ENCODE measurements at regions not wholly inside any gene's neighbourhood (a gene's known extent, or its start where the extent isn't known, plus 50 kb on each side); places are given as distances from the start of the nearest gene placed in this dataset.

DNA sequence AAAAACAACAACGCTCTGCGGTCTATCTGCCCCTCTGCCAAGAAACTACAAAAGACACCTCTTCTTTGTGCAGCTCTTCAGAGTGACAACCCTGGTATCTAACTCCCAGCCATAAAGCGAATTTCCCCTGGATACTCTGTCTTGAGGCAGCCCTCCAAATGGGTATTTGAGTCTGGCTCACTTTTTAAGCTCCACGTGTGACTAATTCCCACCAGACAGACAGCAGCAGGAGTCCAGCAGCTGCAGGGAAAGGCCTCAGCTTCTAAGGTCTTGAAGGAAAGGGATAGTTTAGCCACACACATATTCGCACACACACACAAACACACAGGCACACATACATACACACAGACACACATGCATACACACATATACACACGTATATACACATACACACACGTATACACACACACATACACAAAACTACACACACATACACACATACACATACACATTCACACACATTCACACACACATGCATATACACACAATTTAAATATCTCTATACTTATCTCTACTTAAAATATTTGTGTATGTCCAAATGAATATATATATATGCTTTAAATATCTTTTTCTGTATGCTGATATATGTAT is 188.8 kb downstream of the TSHZ3 start:
- peak; percentile 54 to 84 (median 59) for DNase-seq

DNA sequence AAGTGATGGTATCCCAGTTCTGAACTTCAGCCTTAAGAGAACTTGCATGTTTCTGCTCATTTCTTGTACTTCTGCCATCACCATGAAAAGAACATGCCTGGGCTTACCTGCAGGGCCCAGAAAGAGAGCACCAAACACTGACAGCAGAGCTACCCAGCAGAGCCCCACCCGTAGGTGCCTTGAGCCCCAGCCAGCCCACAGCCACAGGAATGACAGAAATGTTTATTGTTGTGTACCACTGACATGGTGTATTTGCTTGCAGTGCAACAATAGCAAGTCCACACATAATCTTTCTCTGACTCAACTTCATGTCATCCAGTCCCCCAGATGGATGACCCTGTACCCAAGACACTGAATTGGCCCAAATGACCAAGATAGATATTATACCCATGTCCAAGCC is 195.2 kb downstream of the TSHZ3 start:
- DNase-seq = no peak

- no peak for DNase-seq
These were observed 196.3 kb downstream of the TSHZ3 start for GRCh38 chr19:31152906-31153305.

DNA sequence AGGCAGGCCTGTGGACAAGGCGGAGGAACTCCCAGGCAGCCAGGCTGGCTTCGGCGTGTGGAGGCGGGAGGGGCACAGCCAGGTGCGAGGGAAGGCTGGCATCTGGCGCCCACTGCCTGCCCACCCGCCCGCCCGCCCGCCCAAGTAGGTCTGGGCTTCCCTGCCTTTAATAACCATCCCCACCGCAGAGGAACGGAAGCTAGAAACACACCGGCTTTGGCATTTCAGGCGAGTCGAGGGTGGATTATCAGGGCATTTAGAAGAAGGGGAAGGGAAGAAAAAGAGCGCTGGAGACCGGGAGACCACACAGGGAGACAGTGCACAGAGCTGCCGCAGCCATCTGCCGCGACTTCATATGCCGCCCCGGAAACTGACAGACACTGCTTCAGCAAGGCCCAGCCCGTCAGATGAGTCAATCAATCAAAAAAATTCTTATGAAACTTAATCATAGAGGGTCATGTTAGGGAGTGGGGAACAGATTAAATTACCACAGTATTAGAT is 199.7 kb downstream of the TSHZ3 start:
- peak in 1 of 3 donors; percentile 54 for DNase-seq

DNA sequence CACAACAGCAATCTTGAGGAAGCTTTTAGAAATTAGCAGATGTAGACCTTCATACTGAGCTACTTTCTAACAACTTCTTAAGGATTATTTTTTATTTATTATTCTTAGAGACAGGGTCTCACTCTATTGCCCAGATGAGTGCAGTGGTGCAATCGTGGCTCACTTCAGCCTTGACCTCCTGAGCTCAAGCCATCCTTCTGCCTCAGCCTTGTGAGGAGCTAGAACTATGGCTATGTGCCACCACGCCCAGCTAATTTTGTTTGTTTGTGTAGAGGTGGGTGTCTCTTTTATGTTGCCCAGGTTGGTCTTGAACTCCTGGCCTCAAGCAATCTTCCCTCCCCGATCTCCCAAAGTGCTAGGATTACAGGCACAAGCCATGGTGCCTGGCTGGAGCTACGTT is 200.6 kb downstream of the TSHZ3 start:
- no peak for DNase-seq

DNA sequence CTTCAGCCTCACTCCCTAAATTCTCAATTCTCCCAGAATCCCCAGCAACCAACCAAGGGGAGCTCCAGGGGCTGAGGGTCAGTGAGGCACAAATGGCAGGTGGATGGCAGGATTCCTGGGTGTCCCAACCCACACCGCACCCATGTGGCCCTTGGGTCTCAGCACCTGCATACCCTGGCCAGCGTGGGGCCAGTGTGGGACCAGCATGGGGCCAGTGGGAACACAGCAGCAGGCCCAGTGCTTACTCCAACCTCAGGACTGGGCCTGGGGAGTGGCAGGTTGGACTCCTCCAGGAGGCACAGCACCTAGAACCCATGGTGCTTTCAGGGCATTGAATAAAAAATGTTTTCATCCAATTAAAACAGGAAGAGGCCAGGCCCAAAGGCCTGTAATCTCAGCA is 202.0 kb downstream of the TSHZ3 start:
- no peak for DNase-seq

DNA sequence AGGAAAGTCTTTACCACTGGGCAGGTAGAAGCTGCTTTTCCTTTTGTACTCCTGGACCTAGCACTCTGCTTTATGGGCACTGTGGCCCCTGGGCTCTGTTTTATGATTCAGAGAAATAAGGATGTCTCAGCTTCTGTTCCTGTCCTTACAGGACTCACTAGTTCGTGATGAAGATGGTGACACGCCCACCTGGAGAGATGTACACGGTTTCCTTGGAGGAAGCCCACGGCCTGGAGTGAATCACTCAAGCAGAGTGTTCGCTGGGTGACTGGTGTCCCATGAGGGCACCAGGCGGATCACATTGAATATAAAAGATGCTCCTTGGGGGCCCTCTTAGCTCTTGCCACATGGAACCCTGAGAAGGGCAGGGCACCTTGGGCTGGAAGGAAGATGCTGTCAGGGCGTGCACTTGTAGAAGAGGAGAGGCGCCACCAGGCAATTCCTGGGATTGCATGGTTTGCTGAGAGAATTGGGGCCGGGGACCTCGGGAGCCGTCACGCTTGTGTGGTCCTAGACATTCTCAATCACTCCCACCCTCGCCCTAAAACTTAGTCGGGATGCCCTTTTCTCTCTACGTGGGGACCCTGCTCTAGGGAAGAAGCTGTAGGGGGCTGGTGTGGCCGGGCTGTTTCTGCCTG is 202.6 kb downstream of the TSHZ3 start:
- no peak for DNase-seq

DNA sequence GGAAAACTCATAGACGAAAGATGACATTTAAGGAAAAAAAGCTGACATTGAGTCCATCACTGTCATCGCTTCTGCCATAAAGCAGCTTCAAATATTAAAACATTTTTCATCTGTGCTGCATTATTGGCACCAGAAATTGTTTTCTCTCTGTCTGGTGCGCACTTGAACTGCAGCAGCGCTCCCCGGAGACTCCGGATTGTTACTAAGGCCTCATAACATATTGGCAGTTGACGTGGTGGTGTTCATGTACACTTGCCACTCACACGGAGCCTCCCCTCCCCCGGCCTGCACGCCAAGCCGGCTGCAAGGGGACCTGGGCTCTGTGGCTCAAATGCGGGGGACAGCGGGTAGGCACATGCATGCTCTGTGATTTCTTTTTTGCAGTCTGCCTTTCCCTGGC is 203.2 kb downstream of the TSHZ3 start:
- DNase-seq = peak in 2 of 3 donors; percentile 36 to 61

DNA sequence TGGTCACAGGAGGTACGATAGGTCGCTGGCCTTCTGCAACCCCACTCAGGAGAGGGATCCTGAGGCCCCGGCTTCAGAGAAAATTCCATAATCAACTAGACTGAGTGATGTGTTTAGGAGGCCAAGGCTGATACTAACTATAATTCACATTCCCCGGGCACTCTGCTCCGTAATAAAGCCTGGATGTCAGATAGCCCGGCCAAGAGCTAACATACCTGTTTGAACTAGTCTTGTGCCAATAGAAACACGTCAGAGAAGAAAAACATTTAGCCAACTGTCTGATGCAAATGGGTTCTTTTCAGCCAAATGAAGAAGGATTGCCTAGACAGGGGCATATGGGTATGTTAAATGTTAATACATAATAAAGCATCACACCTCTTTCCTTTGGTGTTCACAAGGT is 204.2 kb downstream of the TSHZ3 start:
- no peak for DNase-seq

DNA sequence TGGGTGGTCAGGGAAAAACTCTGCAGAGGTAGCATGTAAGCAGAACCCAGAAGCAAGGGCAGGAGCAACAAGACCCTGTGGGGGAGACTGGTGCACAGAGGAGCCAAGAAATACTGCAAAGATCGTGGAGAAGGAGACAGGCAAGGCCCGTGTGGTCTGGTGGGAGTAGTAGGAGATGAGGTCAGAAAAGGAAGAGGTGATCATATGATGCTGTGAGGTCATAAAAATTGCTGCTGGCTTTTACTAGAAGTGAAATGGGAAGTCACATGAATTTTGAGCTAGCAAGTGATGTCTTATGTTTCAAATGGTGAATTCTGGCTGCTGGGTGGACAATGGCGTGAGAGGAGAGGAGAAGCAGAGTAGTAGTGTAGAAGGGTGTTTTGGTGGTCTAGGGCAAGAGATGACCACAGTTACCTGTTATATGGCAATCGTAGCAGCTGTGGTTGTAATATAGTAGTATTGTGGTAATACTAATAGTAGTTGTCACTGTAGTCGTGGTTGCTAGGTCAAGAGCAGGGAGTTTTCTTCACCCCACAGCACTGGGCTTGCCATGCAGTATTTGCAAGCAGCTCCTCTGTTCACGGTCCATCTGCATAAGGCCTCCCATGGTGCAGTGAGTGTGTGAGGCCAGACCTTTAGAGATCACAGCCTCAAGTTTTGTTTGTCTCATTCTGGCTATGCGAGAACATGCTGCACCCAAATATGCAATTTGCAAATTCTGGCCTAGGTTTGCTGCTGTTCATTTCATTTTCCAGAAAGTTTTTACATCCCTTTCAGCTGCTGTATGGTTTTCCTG is 205.0 kb downstream of the TSHZ3 start:
- no peak for DNase-seq

- DNase-seq = no peak
These were observed 207.9 kb downstream of the TSHZ3 start for GRCh38 chr19:31141301-31141700.

DNA sequence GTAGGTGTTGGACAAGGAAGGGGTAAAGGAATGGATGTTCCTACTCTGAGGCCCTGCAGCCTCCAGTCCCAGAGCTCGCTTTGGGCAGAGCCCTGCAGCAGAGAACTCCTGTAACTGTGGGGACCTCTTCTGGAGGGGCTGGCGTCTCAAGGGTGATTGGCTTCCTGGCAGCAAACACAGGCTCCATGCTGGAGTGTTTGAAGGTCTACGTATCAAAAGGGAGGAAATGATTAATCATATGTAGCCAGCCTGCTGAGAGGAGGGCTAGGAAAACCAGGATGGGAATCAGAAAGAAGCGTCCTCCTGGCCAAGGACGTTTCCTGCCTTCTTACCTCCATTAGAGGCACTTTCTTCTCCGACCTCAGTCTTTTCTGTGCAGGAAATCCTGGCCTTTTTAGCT is 208.5 kb downstream of the TSHZ3 start:
- DNase-seq = no peak

DNA sequence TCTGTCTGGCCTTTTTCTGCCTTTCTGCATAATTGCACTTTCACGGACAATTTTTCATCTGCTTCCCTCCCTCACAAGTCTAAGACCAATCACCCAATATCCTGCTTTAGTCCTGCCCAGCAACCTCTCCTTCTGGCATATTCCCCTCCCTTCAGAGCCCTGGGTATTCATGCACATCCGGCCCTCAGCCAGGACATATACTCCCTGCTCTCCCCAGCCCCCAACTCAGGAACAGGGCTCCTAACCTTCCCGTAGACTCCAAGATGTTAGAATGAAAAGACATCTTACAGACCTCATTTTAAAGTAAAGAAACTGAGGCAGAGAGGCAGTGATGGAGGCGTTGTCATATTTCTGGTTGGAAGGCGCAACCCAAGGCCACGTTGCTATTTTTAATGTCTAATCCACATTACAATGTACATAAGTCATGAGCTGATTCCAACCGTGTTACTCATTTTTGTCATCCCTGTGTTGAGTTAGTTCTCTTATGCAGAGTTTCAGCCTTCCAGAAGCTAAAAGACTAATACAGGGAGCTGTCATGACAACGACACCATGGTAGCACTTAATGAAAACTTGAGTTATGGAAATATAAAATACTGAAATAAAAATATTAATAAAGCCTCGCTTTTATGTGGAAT is 209.2 kb downstream of the TSHZ3 start:
- peak in 1 of 3 donors; percentile 80 for DNase-seq

DNA sequence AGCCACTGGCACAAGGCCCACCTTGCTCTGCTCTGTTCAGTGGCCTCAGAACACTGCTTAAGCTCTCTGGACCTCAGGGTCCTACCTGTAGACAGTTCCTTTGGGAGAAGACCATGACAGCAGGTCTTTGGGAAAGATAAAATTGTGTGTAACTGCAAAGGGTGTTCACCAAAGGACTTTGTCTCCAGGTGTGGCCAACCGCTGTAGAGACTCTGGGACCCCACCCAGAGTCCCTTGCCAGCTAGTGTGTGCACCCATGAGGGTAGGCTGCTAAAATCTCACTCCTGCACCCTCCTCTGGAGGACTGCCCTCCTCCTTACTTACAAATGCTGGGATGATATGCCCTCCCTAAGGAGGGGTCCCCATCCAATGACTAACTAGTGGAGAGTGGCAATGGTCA is 211.2 kb downstream of the TSHZ3 start:
- DNase-seq = no peak

- no peak for DNase-seq
These were observed 213.4 kb downstream of the TSHZ3 start for GRCh38 chr19:31135841-31136240.

- DNase-seq = no peak
These were observed 216.5 kb downstream of the TSHZ3 start for GRCh38 chr19:31132753-31133110.

DNA sequence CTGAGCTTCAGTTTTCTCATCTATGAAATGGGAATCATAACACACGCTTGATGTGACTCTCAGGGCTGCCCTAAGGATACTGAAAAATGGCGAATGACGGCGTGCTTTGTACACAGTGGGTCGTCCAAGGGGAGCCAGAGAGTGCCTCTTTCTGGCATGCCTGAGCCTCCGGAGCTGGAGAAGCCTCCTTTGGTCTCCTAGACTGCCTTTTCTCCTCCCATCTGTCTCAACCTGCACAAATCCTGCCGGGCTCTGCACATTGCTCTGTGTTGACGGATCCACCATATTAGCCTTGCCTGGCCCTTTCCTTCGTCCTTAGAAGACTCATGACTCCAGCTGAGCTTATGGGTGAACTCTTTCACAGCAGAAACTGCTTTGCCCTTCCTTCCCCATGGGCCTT is 220.9 kb downstream of the TSHZ3 start:
- no peak for DNase-seq

DNA sequence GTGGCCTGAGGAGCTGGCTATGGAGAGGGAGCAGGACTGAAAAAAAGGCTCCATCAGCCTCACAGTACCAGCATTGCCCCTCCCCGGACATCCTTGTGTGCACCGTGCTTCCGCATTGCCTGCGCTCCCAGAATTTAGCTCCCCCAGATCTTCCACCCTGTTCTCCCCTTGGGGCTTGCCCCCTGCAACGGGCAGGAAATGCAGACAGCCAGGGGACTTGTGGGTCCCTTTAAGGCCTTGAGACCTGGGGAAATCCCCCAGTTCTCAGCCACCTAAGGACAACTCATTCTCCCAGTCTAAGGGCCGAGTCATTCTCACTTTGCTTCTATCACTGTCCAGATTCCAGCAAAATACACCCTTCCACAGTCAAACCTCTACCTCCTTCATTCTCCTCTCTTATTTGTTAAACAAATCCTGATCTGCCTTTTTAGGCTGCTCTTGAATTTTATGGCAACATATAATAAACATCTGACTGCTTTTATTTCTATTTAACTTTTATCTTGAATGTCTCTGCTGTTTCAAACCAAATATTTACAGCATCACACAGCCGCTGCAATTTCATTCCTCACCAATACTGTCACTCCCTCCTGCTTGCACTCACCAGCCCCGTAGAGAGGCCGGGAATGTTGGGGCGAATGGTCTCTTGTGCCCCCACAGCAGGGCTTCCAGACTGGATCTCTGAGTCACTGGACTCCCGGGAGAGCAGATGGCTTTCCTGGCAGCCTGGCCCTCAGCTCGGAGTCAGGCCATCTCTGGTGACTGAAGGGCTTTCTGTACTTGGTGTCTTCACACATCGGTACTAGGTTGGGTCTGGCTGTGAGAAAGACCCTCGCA is 221.9 kb downstream of the TSHZ3 start:
- DNase-seq = peak in 1 of 3 donors; percentile 91

DNA sequence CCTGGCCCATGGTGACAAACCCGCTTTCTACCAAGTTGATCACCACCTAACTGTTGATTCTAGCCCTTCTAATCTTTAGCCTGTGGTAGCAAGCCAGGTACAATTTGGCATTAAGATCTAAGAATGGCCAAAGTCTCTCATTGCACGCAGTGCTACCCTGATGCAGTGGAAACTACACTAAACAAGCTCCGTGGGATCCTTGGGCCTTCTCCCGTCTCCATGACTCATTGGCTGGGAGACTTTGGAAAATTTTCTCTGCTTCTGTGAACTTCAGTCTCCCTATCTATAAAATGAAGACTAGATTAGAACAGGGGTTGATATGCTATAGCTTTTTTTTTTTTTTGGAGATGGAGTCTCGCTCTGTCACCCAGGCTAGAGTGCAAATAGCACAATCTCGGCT is 223.0 kb downstream of the TSHZ3 start:
- DNase-seq = no peak

DNA sequence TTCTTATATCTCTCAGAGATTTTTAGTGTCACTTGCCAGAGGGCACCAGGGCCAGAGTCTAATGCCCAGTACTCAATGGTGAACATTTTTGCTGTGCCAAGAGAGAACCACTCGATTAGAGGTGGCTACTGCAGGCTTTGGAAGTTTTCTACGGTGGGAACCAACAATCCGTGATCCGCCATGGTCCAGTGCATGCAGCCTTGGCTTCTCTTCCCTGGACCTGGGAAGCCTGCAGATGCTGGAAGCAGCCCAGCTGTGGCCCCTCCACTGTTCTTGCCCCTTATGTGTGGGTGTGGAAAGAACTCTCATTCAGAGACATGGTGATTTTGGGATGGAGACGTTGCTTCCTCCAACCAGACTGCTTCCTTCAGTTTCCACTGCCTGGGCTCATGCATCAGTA is 224.2 kb downstream of the TSHZ3 start:
- DNase-seq = no peak

- no peak for DNase-seq
These were observed 227.7 kb downstream of the TSHZ3 start for GRCh38 chr19:31121501-31121900.

DNA sequence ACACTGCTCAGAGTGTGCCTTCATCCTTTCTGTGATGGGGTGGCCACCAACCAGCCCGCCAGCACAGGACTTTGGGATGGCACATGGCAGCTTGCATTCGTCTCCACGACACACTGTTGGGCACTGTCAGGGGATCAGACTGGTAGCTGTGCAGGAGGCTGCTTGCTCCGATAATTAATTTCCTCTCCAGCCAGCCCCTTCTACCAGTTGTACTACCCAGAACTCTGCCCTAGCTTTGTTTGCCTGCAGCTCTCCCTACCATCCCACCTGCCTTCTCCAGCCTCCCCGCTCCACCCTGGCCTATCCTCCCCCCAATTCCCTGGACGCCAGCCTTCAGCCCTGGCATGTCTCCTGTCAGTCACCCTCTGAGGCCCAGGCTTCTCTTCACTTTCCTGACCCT is 228.3 kb downstream of the TSHZ3 start:
- no peak for DNase-seq
